Stimulated activated memory B cell treated with anti-CD40 and anti-IgM and Interleukin-4, amounts not matched to agents 10 μg/mL and 1 μg/mL and 100 μg/mL, for 72 hours (primary cell): ENCODE measurements at regions not wholly inside any gene's neighbourhood (a gene's known extent, or its start where the extent isn't known, plus 50 kb on each side); places are given as distances from the start of the nearest gene placed in this dataset.
"Not testable (repeated sequence)": the region's sequence is repeated elsewhere in the genome, so short reads cannot be mapped to it uniquely, and the experiment has no call there.

Experiments
- ATAC-seq: fragments of 150-1000 bp; cut with Tn5 transposase; 2 replicates; pipeline ENCODE4 v1.10.0; 2021
- H3K27ac Mint-ChIP-seq: one replicate; pipeline ENCODE4 v1.8.0; 2022; ENCODE audit warnings: mild to moderate bottlenecking, mixed read lengths
- H3K27me3 Mint-ChIP-seq: one replicate; pipeline ENCODE4 v1.8.0; 2022; ENCODE audit warnings: mixed read lengths
- H3K36me3 Mint-ChIP-seq: one replicate; pipeline ENCODE4 v1.8.0; 2022; ENCODE audit warnings: mixed read lengths
- H3K4me1 Mint-ChIP-seq: one replicate; pipeline ENCODE4 v1.8.0; 2022; ENCODE audit warnings: mixed read lengths
- H3K4me3 Mint-ChIP-seq: one replicate; pipeline ENCODE4 v1.8.0; 2022; ENCODE audit warnings: mild to moderate bottlenecking, moderate library complexity, mixed read lengths
- H3K9me3 Mint-ChIP-seq: one replicate; pipeline ENCODE4 v1.8.0; 2022; ENCODE audit warnings: mixed read lengths

DNA sequence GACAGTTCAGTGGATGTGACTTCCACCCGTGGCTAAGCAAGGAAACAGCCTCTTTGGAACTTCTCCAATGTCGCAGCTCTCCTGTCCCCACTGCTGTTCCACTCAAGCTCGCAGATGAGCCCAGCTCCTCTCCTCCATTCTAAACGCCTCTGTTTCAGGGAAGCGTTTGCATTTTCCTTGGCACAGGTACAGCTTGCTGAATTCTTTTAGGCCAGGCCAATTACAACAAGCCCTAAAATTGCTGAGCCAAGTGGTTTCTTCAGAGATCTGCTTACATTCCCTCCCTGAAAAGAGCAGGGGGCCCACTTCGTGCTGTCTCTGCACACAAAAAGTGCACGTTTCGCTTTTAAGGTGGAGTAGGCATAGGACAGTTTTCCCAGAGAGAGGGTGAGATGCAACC is 91.5 kb upstream of the BLID start:
- no peaks in the 10 kb centered on the region for H3K4me1 Mint-ChIP-seq
- no peaks in the 10 kb centered on the region for H3K36me3 Mint-ChIP-seq
- H3K27me3 Mint-ChIP-seq: peaks cover 35% of the 10 kb centered on the region
- no peak for ATAC-seq
- no peaks in the 10 kb centered on the region for H3K9me3 Mint-ChIP-seq
- no peak overlapping the region for H3K4me3 Mint-ChIP-seq
- no peak overlapping the region for H3K27ac Mint-ChIP-seq

- no peaks in the 10 kb centered on the region for H3K36me3 Mint-ChIP-seq
- no peaks in the 10 kb centered on the region for H3K9me3 Mint-ChIP-seq
- H3K4me1 Mint-ChIP-seq: no peaks in the 10 kb centered on the region
- H3K4me3 Mint-ChIP-seq: no peak overlapping the region
- H3K27me3 Mint-ChIP-seq: peaks cover 39% of the 10 kb centered on the region
- H3K27ac Mint-ChIP-seq: no peak overlapping the region
- no peak for ATAC-seq
Measured at GRCh38 chr11:122205036-122205435, 89.0 kb upstream of the BLID start.

- Mint-ChIP-seq H3K9me3 (no peaks in the 10 kb centered on the region), H3K27me3 (peaks cover 39% of the 10 kb centered on the region), H3K4me1 (no peaks in the 10 kb centered on the region), H3K27ac (no peak overlapping the region), H3K36me3 (no peaks in the 10 kb centered on the region), H3K4me3 (no peak overlapping the region)
- no peak for ATAC-seq
Measured at GRCh38 chr11:122204206-122204605, 88.2 kb upstream of the BLID start.

DNA sequence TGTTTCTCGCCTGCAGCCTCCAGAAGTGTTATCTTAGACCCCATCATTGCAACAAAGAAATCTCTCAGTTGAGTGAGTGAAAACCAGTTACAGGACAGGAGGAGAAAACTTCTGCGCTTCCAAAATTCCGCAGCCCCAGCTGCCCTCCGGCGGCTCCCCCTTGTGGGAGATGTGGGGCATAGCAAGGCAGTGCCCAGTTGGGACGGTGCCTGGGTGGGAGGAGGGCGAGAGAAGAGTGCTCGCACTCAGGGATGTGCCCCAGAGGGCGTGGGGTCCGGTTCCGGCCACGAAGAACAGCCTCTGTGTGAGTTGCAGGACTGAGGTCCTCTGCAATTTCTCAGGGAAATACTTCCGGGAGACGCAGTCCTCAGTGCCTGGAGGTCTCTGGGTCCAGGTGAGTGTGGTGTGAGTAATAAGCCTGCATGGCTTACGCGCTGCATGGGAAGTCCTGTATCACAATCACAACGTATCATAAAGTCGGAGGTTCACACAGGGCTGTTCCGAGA is 87.0 kb upstream of the BLID start:
- peak; percentile 76 for ATAC-seq
- Mint-ChIP-seq H3K4me1 (no peaks in the 10 kb centered on the region), H3K9me3 (no peaks in the 10 kb centered on the region)

GRCh38 chr11:122202161-122202950 is 86.3 kb upstream of the BLID start:
- Mint-ChIP-seq H3K4me3 (no peak overlapping the region), H3K36me3 (no peaks in the 10 kb centered on the region), H3K27ac (no peak overlapping the region), H3K27me3 (peaks cover 45% of the 10 kb centered on the region), H3K9me3 (no peaks in the 10 kb centered on the region), H3K4me1 (no peaks in the 10 kb centered on the region)
- ATAC-seq: no peak

More for the DNA sequence above, 87.0 kb upstream of the BLID start:
- H3K4me3 Mint-ChIP-seq: no peak overlapping the region
- H3K36me3 Mint-ChIP-seq: no peaks in the 10 kb centered on the region
- no peak overlapping the region for H3K27ac Mint-ChIP-seq
- H3K27me3 Mint-ChIP-seq: peaks cover 39% of the 10 kb centered on the region

DNA sequence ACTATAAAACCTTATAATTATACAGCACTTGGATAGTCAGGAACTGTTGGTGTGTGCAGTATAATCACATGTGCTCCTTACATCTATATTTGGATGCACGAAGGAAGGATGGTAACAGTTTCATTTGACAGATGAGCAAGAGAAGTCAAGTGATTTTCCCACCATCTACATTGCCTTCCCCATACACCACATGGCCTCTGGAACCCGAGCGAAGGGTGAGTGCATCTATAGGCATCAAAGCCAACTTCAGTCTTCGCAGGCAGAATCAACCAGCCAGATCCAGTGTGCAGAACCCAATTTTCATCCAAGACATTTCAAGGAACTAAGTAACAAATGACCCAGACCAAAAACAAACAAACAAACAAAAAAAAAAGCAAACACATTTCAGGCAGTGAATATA is 85.1 kb upstream of the BLID start:
- H3K4me1 Mint-ChIP-seq: no peaks in the 10 kb centered on the region
- no peak overlapping the region for H3K27ac Mint-ChIP-seq
- ATAC-seq: no peak
- H3K9me3 Mint-ChIP-seq: no peaks in the 10 kb centered on the region
- no peak overlapping the region for H3K4me3 Mint-ChIP-seq
- H3K27me3 Mint-ChIP-seq: peaks cover 40% of the 10 kb centered on the region
- H3K36me3 Mint-ChIP-seq: no peaks in the 10 kb centered on the region

DNA sequence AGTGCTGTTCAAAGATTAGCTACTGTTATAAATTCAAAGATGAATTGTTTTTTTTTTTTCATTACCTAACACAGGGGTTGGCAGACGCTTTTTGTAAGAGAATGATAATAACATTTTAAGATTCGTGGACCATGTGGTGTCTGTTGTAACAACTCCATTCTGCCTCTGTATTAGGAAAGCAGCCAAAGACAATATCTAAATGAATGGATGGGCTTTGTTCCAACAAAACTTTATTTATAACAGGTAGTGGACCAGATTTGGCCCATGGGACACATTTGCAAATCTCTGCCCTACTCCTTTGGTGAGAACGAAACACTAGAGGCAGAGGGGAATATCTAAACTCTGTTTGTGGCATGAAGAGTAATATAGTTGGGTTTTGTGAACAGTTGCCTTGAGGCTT is 83.6 kb upstream of the BLID start:
- H3K36me3 Mint-ChIP-seq: no peaks in the 10 kb centered on the region
- H3K27ac Mint-ChIP-seq: no peak overlapping the region
- no peak for ATAC-seq
- H3K4me1 Mint-ChIP-seq: no peaks in the 10 kb centered on the region
- H3K27me3 Mint-ChIP-seq: peaks cover 31% of the 10 kb centered on the region
- H3K9me3 Mint-ChIP-seq: no peaks in the 10 kb centered on the region
- H3K4me3 Mint-ChIP-seq: no peak overlapping the region

DNA sequence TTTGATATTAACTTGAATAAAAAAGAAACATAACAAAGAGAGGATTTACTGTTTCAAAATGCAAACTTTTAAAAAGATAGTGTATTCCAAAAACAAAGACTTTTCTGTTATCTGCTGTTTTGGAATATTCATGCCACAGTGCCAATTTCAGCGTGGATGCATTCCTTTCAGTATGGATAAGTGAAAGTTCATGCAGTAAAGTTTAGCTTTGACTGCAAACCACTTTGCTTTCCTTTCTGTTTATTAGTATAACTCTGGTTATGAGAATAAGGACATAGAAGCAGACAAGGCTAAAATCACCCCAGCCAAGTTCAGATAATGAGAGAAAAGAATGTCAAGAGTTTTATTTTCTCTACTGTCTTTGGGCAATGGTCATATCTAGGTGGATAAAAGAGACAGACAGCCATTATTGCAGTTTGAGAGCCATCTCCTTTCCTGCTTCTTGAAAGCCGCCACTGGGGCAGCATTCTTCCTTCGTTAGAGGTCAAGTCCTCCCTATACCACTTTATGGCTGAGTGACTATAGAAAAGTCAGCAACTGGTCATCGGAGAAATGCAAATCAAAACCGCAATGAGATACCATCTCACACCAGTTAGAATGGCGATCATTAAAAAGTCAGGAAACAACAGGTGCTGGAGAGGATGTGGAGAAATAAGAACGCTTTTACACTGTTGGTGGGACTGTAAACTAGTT is 82.4 kb upstream of the BLID start:
- Mint-ChIP-seq H3K27me3 (peaks cover 19% of the 10 kb centered on the region), H3K9me3 (no peaks in the 10 kb centered on the region), H3K4me1 (no peaks in the 10 kb centered on the region), H3K27ac (no peak overlapping the region), H3K36me3 (no peaks in the 10 kb centered on the region), H3K4me3 (no peak overlapping the region)
- no peak for ATAC-seq

GRCh38 chr11:122197066-122197987 is 81.3 kb upstream of the BLID start:
- no peak for ATAC-seq
- Mint-ChIP-seq H3K4me3 (no peak overlapping the region), H3K36me3 (no peaks in the 10 kb centered on the region), H3K27me3 (peaks cover 10% of the 10 kb centered on the region), H3K4me1 (no peaks in the 10 kb centered on the region), H3K27ac (no peak overlapping the region), H3K9me3 (no peaks in the 10 kb centered on the region)

DNA sequence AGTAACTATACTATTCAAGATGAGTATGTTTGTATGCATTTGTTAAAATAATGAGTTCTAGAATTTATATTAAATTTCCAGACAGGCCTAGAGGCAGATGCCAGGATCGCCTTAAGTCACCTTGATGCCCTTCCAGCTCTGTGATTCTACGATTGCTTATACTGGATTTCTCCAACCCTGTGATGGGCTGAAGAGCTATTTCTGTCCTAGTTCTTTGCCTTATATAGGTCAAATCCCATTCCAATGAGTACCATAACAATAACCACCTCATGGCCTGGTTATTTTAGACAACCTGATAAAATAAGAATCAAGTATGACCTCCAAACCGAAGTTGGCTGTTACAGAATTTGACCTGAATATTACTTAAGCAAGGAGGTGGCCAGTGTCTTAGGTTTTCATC is 79.8 kb upstream of the BLID start:
- ATAC-seq: no peak
- Mint-ChIP-seq H3K27ac (no peak overlapping the region), H3K36me3 (no peaks in the 10 kb centered on the region), H3K9me3 (no peaks in the 10 kb centered on the region), H3K4me1 (no peaks in the 10 kb centered on the region), H3K27me3 (peaks cover 8% of the 10 kb centered on the region), H3K4me3 (no peak overlapping the region)

DNA sequence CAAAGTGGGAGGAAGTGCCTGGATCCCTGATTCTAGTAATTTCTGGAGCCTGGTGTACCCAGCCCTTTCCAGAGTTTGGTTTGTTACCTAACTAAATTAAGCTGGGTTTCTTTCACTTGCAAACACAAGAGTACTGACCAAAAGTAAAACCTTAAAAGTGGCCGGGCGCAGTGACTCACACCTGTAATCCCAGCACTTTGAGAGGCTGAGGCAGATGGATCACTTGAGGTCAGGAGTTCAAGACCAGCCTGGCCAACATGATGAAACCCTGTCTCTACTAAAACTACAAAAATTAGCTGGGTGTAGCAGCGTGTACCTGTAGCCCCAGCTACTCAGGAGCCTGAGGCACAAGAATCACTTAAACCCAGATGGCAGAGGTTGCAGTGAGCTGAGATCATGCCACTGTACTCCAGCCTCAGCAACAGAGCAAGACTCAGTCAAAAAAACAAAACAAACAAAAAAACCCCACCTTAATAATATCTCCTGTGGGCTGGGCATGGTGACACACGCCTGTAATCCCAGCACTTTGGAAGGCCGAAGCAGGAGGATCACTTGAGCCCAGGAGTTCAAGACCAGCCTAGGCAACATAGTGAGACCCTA is 78.0 kb upstream of the BLID start:
- not testable (repeated sequence) for H3K27ac Mint-ChIP-seq, ATAC-seq, H3K36me3 Mint-ChIP-seq, H3K4me3 Mint-ChIP-seq, H3K9me3 Mint-ChIP-seq, H3K4me1 Mint-ChIP-seq, H3K27me3 Mint-ChIP-seq

DNA sequence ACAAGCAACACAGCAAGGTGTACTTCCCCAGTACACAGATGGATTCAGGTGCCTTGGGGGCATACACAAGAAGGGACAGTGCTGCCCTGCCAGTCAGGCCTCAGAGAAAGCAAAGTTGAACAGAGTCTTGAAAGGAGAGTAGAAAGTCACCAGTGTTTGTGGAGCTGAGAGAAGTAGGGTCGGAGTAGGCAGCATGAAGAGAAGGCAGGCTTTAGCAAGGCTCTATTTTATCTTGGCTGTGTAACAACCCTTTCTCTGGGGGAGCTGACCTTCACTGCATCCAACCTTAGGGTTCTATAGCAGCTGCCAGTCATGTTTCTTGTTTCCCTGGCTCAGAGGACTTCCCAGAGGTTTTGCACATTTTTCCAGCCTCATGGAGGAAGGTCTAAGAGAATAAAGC is 77.4 kb upstream of the BLID start:
- Mint-ChIP-seq H3K27ac (no peak overlapping the region), H3K27me3 (peaks cover 8% of the 10 kb centered on the region), H3K4me1 (no peaks in the 10 kb centered on the region), H3K36me3 (no peaks in the 10 kb centered on the region), H3K9me3 (no peaks in the 10 kb centered on the region), H3K4me3 (no peak overlapping the region)
- no peak for ATAC-seq

- no peaks in the 10 kb centered on the region for H3K9me3 Mint-ChIP-seq
- H3K4me3 Mint-ChIP-seq: no peak overlapping the region
- ATAC-seq: no peak
- H3K36me3 Mint-ChIP-seq: no peaks in the 10 kb centered on the region
- no peak overlapping the region for H3K27ac Mint-ChIP-seq
- H3K4me1 Mint-ChIP-seq: no peaks in the 10 kb centered on the region
- peaks cover 6% of the 10 kb centered on the region for H3K27me3 Mint-ChIP-seq
Measured at GRCh38 chr11:122192634-122193255, 76.7 kb upstream of the BLID start.

DNA sequence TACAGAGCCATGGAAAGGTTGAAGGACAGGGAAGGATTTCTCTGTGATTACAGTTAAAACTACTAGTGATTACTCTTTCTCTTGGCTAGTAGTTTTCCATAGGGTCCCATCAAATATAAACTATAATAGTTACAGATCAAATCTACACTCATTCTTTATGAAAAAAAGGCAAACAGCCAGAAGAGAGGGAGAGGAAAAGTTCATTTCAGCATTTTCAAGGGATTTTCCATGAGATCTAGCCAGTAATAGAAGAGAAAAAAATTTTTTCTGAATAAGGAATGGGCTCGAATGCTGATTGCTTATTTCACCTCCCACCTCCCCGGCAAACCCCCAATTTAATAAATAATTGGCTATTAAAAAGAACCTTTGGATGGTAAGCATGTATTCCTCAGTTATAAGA is 74.8 kb upstream of the BLID start:
- Mint-ChIP-seq H3K9me3 (no peaks in the 10 kb centered on the region), H3K27ac (no peak overlapping the region), H3K36me3 (no peaks in the 10 kb centered on the region), H3K27me3 (no peaks in the 10 kb centered on the region), H3K4me3 (no peak overlapping the region), H3K4me1 (no peaks in the 10 kb centered on the region)
- no peak for ATAC-seq
